ENCODE measurements at regions not wholly inside any gene's neighbourhood (a gene's known extent, or its start where the extent isn't known, plus 50 kb on each side); places are given as distances from the start of the nearest gene placed in this dataset.

DNA sequence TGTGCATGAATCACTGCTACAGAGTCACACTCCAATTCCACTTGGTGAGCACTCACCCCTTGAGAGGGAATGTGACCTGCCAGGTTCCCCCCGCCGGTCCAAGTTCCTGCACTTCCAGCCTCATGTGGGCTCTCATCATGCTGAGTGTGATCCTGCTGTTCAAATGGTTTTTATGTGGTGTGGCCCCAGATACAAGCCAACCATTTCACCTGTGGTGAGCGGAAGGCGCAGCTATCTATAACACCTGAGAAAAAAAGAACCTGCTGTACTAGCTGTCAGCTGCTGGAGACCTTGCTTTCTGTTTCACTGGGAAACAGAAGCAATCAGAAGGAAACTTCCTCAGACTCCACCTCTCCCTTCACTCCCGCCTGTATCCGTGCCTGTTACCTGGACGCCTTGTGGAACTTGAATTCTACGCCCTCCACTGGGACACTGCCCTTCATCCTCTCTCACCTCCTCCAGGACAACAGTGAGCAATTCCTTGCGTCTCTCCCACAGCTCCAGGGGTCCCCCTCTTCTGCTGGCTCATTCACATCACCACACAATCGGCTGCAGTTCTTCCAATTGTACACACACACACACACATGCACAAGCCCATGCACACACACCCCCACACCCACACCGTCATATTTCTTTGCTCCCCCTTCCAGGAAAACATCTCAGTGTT lies 64.4 kb upstream of the RPL11 start:
- no peaks in the 10 kb centered on the region for H4K20me1 ChIP-seq (ENCODE audit: low read length)
- no peaks in the 10 kb centered on the region for H3K36me3 ChIP-seq (ENCODE audit: low read depth, low read length)
- TF ChIP-seq CTCF (conservative IDR thresholded peaks at IDR 0.05; ENCODE audit: low read depth, low read length): no peak
- TF ChIP-seq EZH2phosphoT487 (IDR thresholded peaks at IDR 0.05; ENCODE audit: borderline replicate concordance, low read length): no peak
- TF ChIP-seq EZH2 (IDR thresholded peaks at IDR 0.05; ENCODE audit: low read length, unreplicated experiment): no peak
- H3K9me2 ChIP-seq (replicated peaks; ENCODE audit: low read length): no peaks in the 10 kb centered on the region
- H3K9me3 ChIP-seq (ENCODE audit: low read length): no peaks in the 10 kb centered on the region
- H3K4me3 ChIP-seq (ENCODE audit: low read length): no peak overlapping the region
- ChIA-PET POLR2A (ENCODE audit: unreplicated experiment) (no interaction called here), CTCF (no interaction called here)
- H3K27me3 ChIP-seq (ENCODE audit: low read length): no peaks in the 10 kb centered on the region
- peak overlapping the region; percentile 16 for H3K4me2 ChIP-seq (ENCODE audit: low read length)
- intact Hi-C loops (cut with micrococcal nuclease): no loop called here
- no peaks in the 10 kb centered on the region for H3K79me2 ChIP-seq (ENCODE audit: low read length)
- no peak for ATAC-seq
- no TSS peak for BruUV-seq (replicated peaks)
- H3K27ac ChIP-seq (ENCODE audit: low read length): no peak overlapping the region
- no peaks in the 10 kb centered on the region for H3F3A ChIP-seq (ENCODE audit: low read length, unreplicated experiment)
- peak overlapping the region; percentile 26 for H2AFZ ChIP-seq (ENCODE audit: low read length)
- no peak for DNase-seq
- no peaks in the 10 kb centered on the region for H3K4me1 ChIP-seq (ENCODE audit: insufficient read depth, low read length)
- H3K9ac ChIP-seq (ENCODE audit: low read length): no peak overlapping the region

DNA sequence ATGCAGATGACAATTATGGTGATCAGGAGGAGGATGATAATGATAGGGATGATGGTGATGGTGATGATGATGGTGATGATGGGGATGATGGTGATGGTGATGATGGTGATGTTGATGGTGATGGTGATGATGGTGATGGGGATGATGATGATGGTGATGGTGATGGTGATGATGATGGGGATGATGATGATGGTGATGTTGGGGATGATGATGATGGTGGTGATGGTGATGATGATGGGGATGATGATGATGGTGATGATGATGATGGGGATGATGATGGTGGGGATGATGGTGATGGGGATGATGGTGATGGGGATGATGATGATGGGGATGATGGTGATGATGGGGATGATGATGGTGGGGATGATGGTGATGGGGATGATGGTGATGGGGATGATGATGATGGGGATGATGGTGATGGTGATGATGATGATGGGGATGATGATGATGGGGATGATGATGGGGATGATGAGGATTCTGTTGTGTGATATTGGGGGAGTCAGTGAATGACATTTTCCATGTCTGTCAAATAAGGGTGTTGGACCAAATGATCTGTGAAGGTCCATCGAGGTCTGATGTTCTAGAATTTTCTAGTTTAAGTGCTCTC lies 65.6 kb upstream of the RPL11 start:
- H3K9me2 ChIP-seq (replicated peaks; ENCODE audit: low read length): no peaks in the 10 kb centered on the region
- no peaks in the 10 kb centered on the region for H4K20me1 ChIP-seq (ENCODE audit: low read length)
- no peak for TF ChIP-seq EZH2phosphoT487 (IDR thresholded peaks at IDR 0.05; ENCODE audit: borderline replicate concordance, low read length)
- no peak for TF ChIP-seq CTCF (conservative IDR thresholded peaks at IDR 0.05; ENCODE audit: low read depth, low read length)
- TF ChIP-seq EZH2 (IDR thresholded peaks at IDR 0.05; ENCODE audit: low read length, unreplicated experiment): no peak
- no peaks in the 10 kb centered on the region for H3F3A ChIP-seq (ENCODE audit: low read length, unreplicated experiment)
- no peaks in the 10 kb centered on the region for H3K36me3 ChIP-seq (ENCODE audit: low read depth, low read length)
- no peak overlapping the region for H2AFZ ChIP-seq (ENCODE audit: low read length)
- H3K9ac ChIP-seq (ENCODE audit: low read length): no peak overlapping the region
- intact Hi-C loops (cut with micrococcal nuclease): no loop called here
- no peak overlapping the region for H3K27ac ChIP-seq (ENCODE audit: low read length)
- no TSS peak for BruUV-seq (replicated peaks)
- no peak for ATAC-seq
- no peaks in the 10 kb centered on the region for H3K9me3 ChIP-seq (ENCODE audit: low read length)
- no peak overlapping the region for H3K4me3 ChIP-seq (ENCODE audit: low read length)
- no peak overlapping the region for H3K4me2 ChIP-seq (ENCODE audit: low read length)
- no peak for DNase-seq
- CTCF ChIA-PET: no interaction called here
- POLR2A ChIA-PET (ENCODE audit: unreplicated experiment): no interaction called here
- H3K79me2 ChIP-seq (ENCODE audit: low read length): no peaks in the 10 kb centered on the region
- no peaks in the 10 kb centered on the region for H3K4me1 ChIP-seq (ENCODE audit: insufficient read depth, low read length)
- H3K27me3 ChIP-seq (ENCODE audit: low read length): no peaks in the 10 kb centered on the region

DNA sequence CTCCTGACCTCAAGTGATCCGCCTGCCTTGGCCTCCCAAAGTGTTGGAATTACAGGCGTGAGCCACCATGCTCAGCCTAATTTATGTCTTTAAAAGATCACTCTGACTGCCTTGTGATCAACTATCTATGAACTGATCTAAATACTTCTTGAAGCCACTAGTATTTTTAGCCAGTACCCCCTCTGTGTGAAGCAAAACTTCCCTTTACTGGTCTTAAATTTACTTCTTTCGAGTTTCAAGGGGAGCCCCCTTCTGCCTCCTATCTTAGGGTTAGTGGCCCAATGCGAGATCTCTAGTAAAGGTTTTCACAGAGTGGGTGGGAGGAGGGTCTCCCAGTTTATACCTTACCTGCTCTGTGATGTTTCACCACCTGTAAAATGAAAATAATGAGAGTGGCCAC lies 66.1 kb upstream of the RPL11 start:
- POLR2A ChIA-PET (ENCODE audit: unreplicated experiment): no interaction called here
- Histone ChIP-seq H3K9ac (ENCODE audit: low read length) (no peak overlapping the region), H2AFZ (ENCODE audit: low read length) (no peak overlapping the region), H3K9me2 (replicated peaks; ENCODE audit: low read length) (no peaks in the 10 kb centered on the region), H3K4me3 (ENCODE audit: low read length) (no peak overlapping the region), H3K36me3 (ENCODE audit: low read depth, low read length) (no peaks in the 10 kb centered on the region), H3K79me2 (ENCODE audit: low read length) (no peaks in the 10 kb centered on the region), H3K4me1 (ENCODE audit: insufficient read depth, low read length) (no peaks in the 10 kb centered on the region), H3K9me3 (ENCODE audit: low read length) (no peaks in the 10 kb centered on the region), H3K27ac (ENCODE audit: low read length) (no peak overlapping the region), H3K27me3 (ENCODE audit: low read length) (no peaks in the 10 kb centered on the region), H3K4me2 (ENCODE audit: low read length) (no peak overlapping the region), H4K20me1 (ENCODE audit: low read length) (no peaks in the 10 kb centered on the region), H3F3A (ENCODE audit: low read length, unreplicated experiment) (no peaks in the 10 kb centered on the region)
- intact Hi-C loops (cut with micrococcal nuclease): no loop called here
- DNase-seq (no peak), ATAC-seq (no peak)
- TF ChIP-seq EZH2phosphoT487 (IDR thresholded peaks at IDR 0.05; ENCODE audit: borderline replicate concordance, low read length) (no peak), EZH2 (IDR thresholded peaks at IDR 0.05; ENCODE audit: low read length, unreplicated experiment) (no peak), CTCF (conservative IDR thresholded peaks at IDR 0.05; ENCODE audit: low read depth, low read length) (no peak)
- CTCF ChIA-PET: no interaction called here
- BruUV-seq (replicated peaks): no TSS peak

Data from PC-3 (cell line).